Neuronal stem cell (in vitro differentiated cells): ENCODE measurements at regions not wholly inside any gene's neighbourhood (a gene's known extent, or its start where the extent isn't known, plus 50 kb on each side); places are given as distances from the start of the nearest gene placed in this dataset.

Experiments used
- DNase-seq: peaks from one replicate; pipeline ENCODE4 v3.0.0-alpha.2; 2013; ENCODE audit warnings: low spot score
- H2AFZ ChIP-seq: one replicate; pipeline ENCODE4 v1.6.1; 2013; ENCODE audit warnings: mild to moderate bottlenecking, low read length, inconsistent platforms
- H2AK5ac ChIP-seq: 2 replicates; pipeline ENCODE4 v1.6.1; 2013; ENCODE audit warnings: low read depth, mild to moderate bottlenecking, inconsistent platforms, low read length, moderate library complexity, mixed read lengths
- H2BK120ac ChIP-seq: 2 replicates; pipeline ENCODE4 v1.6.1; 2013; ENCODE audit warnings: low read depth, mild to moderate bottlenecking, inconsistent platforms, low read length, moderate library complexity, mixed read lengths
- H2BK12ac ChIP-seq: one replicate; pipeline ENCODE4 v1.6.1; 2013; ENCODE audit warnings: low read length, inconsistent platforms
- H2BK15ac ChIP-seq: 2 replicates; pipeline ENCODE4 v1.6.1; 2013; ENCODE audit warnings: mild to moderate bottlenecking, low read length, inconsistent platforms, mixed read lengths
- H2BK5ac ChIP-seq: one replicate; pipeline ENCODE4 v1.6.1; 2013; ENCODE audit warnings: inconsistent platforms, mild to moderate bottlenecking, low read length, moderate library complexity
- H3K14ac ChIP-seq: one replicate; pipeline ENCODE4 v1.6.1; 2013; ENCODE audit warnings: low read length, inconsistent platforms
- H3K18ac ChIP-seq: 2 replicates; pipeline ENCODE4 v1.6.1; 2013; ENCODE audit warnings: low read length, inconsistent platforms
- H3K23ac ChIP-seq: 2 replicates; pipeline ENCODE4 v1.6.1; 2013; ENCODE audit warnings: low read depth, mild to moderate bottlenecking, mixed read lengths, low read length, inconsistent platforms; ENCODE audit not compliant: poor library complexity
- H3K27ac ChIP-seq: replicated peaks from 3 replicates; pipeline ENCODE4 v1.5.1; 2013; ENCODE audit warnings: low read length, inconsistent platforms
- H3K27me3 ChIP-seq, 3 experiments: 2 replicates each; pipeline ENCODE4 v1.6.1; 2013; ENCODE audit warnings: low read length in 3 of 3, mild to moderate bottlenecking in 2 of 3, inconsistent platforms in 1 of 3, low read depth in 1 of 3, mixed read lengths in 1 of 3, moderate library complexity in 1 of 3; ENCODE audit not compliant: control insufficient read depth in 3 of 3, insufficient read depth in 3 of 3
- H3K36me3 ChIP-seq, 2 donors: replicated peaks in 1 of 2; 2 replicates each; pipeline ENCODE4 v1.6.1; 2013; ENCODE audit warnings: low read length in 2 of 2; ENCODE audit not compliant: control insufficient read depth in 2 of 2, insufficient read depth in 2 of 2
- H3K4ac ChIP-seq: 2 replicates; pipeline ENCODE4 v1.6.1; 2013; ENCODE audit warnings: inconsistent platforms, mild to moderate bottlenecking, low read length, moderate library complexity
- H3K4me1 ChIP-seq, 2 donors: 1 replicate in 1 of 2; 2 replicates in 1 of 2; pipeline ENCODE4 v1.6.1; 2013; ENCODE audit warnings: low read length in 2 of 2, low read depth in 1 of 2; ENCODE audit not compliant: control insufficient read depth in 2 of 2, insufficient read depth in 1 of 2
- H3K4me2 ChIP-seq: one replicate; pipeline ENCODE4 v1.6.1; 2013; ENCODE audit warnings: mild to moderate bottlenecking, low read length, inconsistent platforms; ENCODE audit not compliant: insufficient read depth, poor library complexity, severe bottlenecking
- H3K4me3 ChIP-seq, 2 donors: 2 replicates each; pipeline ENCODE4 v1.5.1; 2013; ENCODE audit warnings: low read length in 2 of 2, mild to moderate bottlenecking in 2 of 2, inconsistent platforms in 1 of 2, moderate library complexity in 1 of 2
- H3K79me1 ChIP-seq: one replicate; pipeline ENCODE4 v1.6.1; 2013; ENCODE audit warnings: low read depth, mild to moderate bottlenecking, inconsistent platforms, low read length, moderate library complexity
- H3K9ac ChIP-seq: one replicate; pipeline ENCODE4 v1.6.1; 2013; ENCODE audit warnings: mild to moderate bottlenecking, low read depth, low read length, inconsistent platforms; ENCODE audit not compliant: poor library complexity
- H3K9me3 ChIP-seq, 2 donors: replicated peaks in 1 of 2; 2 replicates each; pipeline versions ENCODE3 to v1.6.1; 2013; ENCODE audit warnings: low read length in 2 of 2, mild to moderate bottlenecking in 2 of 2, inconsistent platforms in 1 of 2, low read depth in 1 of 2, mixed read lengths in 1 of 2, moderate library complexity in 1 of 2; ENCODE audit not compliant: control insufficient read depth in 2 of 2, insufficient read depth in 1 of 2
- H4K8ac ChIP-seq: one replicate; pipeline ENCODE4 v1.6.1; 2013; ENCODE audit warnings: low read depth, mild to moderate bottlenecking, inconsistent platforms, low read length, moderate library complexity
- H4K91ac ChIP-seq: one replicate; pipeline ENCODE4 v1.6.1; 2013; ENCODE audit warnings: low read length, low read depth, mild to moderate bottlenecking, inconsistent platforms; ENCODE audit not compliant: poor library complexity
- WGBS, 2 donors: extraction: QIAGEN DNeasy Blood & Tissue Kit; methylation state at CpG; one replicate each; pipeline ENCODE4 v1.1.7; 2013; ENCODE audit warnings: missing lambda C conversion rate in 2 of 2, mixed read lengths in 1 of 2; ENCODE audit not compliant: insufficient read length in 2 of 2, insufficient replicate concordance in 1 of 2; ENCODE audit errors: extremely low coverage in 2 of 2; 5-methylcytosine and 5-hydroxymethylcytosine counted together

GRCh38 chr4:186838295-186838694 lies 114.6 kb upstream of the FAT1 start:
- no peak overlapping the region for H2BK15ac ChIP-seq
- H4K91ac ChIP-seq: no peak overlapping the region
- no peak overlapping the region for H3K4me2 ChIP-seq
- no peak overlapping the region for H3K18ac ChIP-seq
- H3K27me3 ChIP-seq: no peaks in the 10 kb centered on the region
- H2BK120ac ChIP-seq: no peak overlapping the region
- H4K8ac ChIP-seq: no peak overlapping the region
- H3K4ac ChIP-seq: no peak overlapping the region
- H3K23ac ChIP-seq: no peak overlapping the region
- no peak overlapping the region for H3K4me3 ChIP-seq
- H3K36me3 ChIP-seq: no peaks in the 10 kb centered on the region
- H3K27ac ChIP-seq: no peak overlapping the region
- H2AFZ ChIP-seq: no peak overlapping the region
- no peak overlapping the region for H3K9ac ChIP-seq
- no peaks in the 10 kb centered on the region for H3K79me1 ChIP-seq
- H2AK5ac ChIP-seq: no peak overlapping the region
- no CpG with 5 or more reads among the region's 2 CpGs for WGBS, 2 donors
- no peak overlapping the region for H3K14ac ChIP-seq
- no peak overlapping the region for H2BK5ac ChIP-seq
- no peak overlapping the region for H2BK12ac ChIP-seq
- no peaks in the 10 kb centered on the region for H3K9me3 ChIP-seq
- peaks cover 0 to 1% of the 10 kb centered on the region in 2 donors for H3K4me1 ChIP-seq
- no peak for DNase-seq

- Histone ChIP-seq H3K27me3 (no peaks in the 10 kb centered on the region), H3K14ac (no peak overlapping the region), H4K8ac (no peak overlapping the region), H3K23ac (no peak overlapping the region), H3K18ac (peak overlapping the region; percentile 48), H2AK5ac (no peak overlapping the region), H3K4me1 (peaks cover 1 to 4% of the 10 kb centered on the region in 2 donors), H3K27ac (no peak overlapping the region), H2BK15ac (no peak overlapping the region), H3K9ac (no peak overlapping the region), H2BK12ac (no peak overlapping the region), H3K4me3 (no peak overlapping the region), H3K36me3 (no peaks in the 10 kb centered on the region), H3K4me2 (no peak overlapping the region), H3K79me1 (no peaks in the 10 kb centered on the region), H3K9me3 (no peaks in the 10 kb centered on the region), H3K4ac (no peak overlapping the region), H2BK120ac (no peak overlapping the region), H2AFZ (no peak overlapping the region), H4K91ac (no peak overlapping the region), H2BK5ac (no peak overlapping the region)
- no CpG with 5 or more reads among the region's 11 CpGs for WGBS, 2 donors
- DNase-seq: no peak
Measured at GRCh38 chr4:186839122-186840037, 115.7 kb upstream of the FAT1 start.

DNA sequence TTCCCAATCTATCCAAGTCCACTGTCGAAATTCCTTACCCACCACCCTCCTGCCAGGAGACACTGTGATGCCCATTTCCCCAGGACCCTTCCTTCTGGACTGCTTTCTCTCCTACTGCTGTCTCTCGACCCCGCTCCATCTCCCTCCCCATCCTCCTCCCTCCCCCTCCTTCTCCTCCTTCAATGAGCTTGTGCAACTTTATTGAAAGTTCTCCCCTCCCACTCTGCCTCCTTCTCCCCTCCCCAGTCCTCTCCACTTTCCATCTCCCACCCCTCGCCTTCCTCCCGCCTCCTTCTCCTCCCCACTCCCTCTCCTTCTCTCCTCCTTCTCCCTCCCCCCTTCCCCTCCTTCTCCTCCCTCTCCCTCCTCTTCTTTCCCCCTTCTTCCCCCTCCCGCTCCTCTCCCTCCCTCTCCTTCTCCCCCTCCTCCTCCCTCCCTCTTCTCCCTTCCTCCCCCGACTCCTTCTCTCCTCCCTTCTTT lies 116.6 kb upstream of the FAT1 start:
- H3K27ac ChIP-seq: no peak overlapping the region
- no peaks in the 10 kb centered on the region for H3K27me3 ChIP-seq
- no peak overlapping the region for H4K8ac ChIP-seq
- no peak overlapping the region for H2BK15ac ChIP-seq
- H3K4me2 ChIP-seq: no peak overlapping the region
- H2BK5ac ChIP-seq: no peak overlapping the region
- no peak overlapping the region for H2AK5ac ChIP-seq
- no peak overlapping the region for H3K18ac ChIP-seq
- H3K14ac ChIP-seq: peak overlapping the region; percentile 21
- no peak for DNase-seq
- no peak overlapping the region for H2AFZ ChIP-seq
- H3K4ac ChIP-seq: no peak overlapping the region
- H3K4me3 ChIP-seq: no peak overlapping the region
- H3K23ac ChIP-seq: no peak overlapping the region
- WGBS, 2 donors: 100% methylated on average over 3 of the region's 7 CpGs; no CpG with 5 or more reads in 1 of the 2 donors
- no peaks in the 10 kb centered on the region for H3K36me3 ChIP-seq
- H2BK12ac ChIP-seq: no peak overlapping the region
- H3K9ac ChIP-seq: no peak overlapping the region
- H3K79me1 ChIP-seq: no peaks in the 10 kb centered on the region
- H3K9me3 ChIP-seq: no peaks in the 10 kb centered on the region
- H4K91ac ChIP-seq: no peak overlapping the region
- peaks cover 5 to 9% of the 10 kb centered on the region in 2 donors for H3K4me1 ChIP-seq
- H2BK120ac ChIP-seq: no peak overlapping the region

DNA sequence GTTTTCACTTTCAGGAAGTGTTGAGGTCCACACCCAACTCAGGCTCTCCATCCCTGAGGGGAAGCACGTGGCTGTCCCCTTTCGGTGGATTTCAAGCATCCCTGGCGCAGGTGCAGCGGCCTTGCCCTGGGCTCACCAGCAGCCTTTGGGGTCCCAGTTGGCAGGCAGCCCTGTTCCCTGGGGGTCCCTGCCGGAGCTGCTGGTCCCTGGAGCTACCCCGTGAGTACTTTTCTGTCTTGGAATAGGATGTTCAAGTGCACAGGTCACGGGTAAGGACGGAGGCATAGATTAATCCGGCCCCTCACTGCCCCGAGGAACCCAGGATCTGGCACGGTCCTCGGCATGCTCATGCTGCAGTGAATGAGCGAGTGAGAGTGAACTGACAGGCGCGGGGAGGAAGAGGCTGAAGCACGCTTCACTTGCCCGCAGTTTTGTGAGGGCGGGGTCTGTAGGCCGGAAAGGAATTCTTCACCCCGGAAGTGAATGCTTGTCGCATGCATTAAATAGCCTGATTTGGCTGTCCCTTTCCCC lies 117.2 kb upstream of the FAT1 start:
- peak overlapping the region; percentile 24 for H2AK5ac ChIP-seq
- no peak overlapping the region for H3K27ac ChIP-seq
- no peaks in the 10 kb centered on the region for H3K36me3 ChIP-seq
- no peak overlapping the region for H4K8ac ChIP-seq
- no peak overlapping the region for H2BK15ac ChIP-seq
- peak overlapping the region; percentile 2 for H3K18ac ChIP-seq
- H3K4me2 ChIP-seq: no peak overlapping the region
- no CpG with 5 or more reads among the region's 21 CpGs for WGBS, 2 donors
- H3K27me3 ChIP-seq: no peaks in the 10 kb centered on the region
- no peaks in the 10 kb centered on the region for H3K9me3 ChIP-seq
- H3K14ac ChIP-seq: no peak overlapping the region
- no peak overlapping the region for H3K4ac ChIP-seq
- H2BK12ac ChIP-seq: peak overlapping the region; percentile 47
- no peak overlapping the region for H3K23ac ChIP-seq
- no peak overlapping the region for H2BK5ac ChIP-seq
- no peak overlapping the region for H3K9ac ChIP-seq
- no peak for DNase-seq
- H3K4me1 ChIP-seq: peaks cover 5 to 11% of the 10 kb centered on the region in 2 donors
- no peak overlapping the region for H3K4me3 ChIP-seq
- H2BK120ac ChIP-seq: no peak overlapping the region
- H4K91ac ChIP-seq: no peak overlapping the region
- H2AFZ ChIP-seq: peak overlapping the region; percentile 37
- no peaks in the 10 kb centered on the region for H3K79me1 ChIP-seq
